Stimulated activated naive CD4-positive, alpha-beta T cell treated with Interleukin-2 at 50 U/mL for 16 hours (primary cell): ENCODE measurements at regions not wholly inside any gene's neighbourhood (a gene's known extent, or its start where the extent isn't known, plus 50 kb on each side); places are given as distances from the start of the nearest gene placed in this dataset.
"Not testable (repeated sequence)": the region's sequence is repeated elsewhere in the genome, so short reads cannot be mapped to it uniquely, and the experiment has no call there.

Source experiments
- DNase-seq: peaks from one replicate; lab custom pipeline; 2025; lab: John Stamatoyannopoulos, UW

DNA sequence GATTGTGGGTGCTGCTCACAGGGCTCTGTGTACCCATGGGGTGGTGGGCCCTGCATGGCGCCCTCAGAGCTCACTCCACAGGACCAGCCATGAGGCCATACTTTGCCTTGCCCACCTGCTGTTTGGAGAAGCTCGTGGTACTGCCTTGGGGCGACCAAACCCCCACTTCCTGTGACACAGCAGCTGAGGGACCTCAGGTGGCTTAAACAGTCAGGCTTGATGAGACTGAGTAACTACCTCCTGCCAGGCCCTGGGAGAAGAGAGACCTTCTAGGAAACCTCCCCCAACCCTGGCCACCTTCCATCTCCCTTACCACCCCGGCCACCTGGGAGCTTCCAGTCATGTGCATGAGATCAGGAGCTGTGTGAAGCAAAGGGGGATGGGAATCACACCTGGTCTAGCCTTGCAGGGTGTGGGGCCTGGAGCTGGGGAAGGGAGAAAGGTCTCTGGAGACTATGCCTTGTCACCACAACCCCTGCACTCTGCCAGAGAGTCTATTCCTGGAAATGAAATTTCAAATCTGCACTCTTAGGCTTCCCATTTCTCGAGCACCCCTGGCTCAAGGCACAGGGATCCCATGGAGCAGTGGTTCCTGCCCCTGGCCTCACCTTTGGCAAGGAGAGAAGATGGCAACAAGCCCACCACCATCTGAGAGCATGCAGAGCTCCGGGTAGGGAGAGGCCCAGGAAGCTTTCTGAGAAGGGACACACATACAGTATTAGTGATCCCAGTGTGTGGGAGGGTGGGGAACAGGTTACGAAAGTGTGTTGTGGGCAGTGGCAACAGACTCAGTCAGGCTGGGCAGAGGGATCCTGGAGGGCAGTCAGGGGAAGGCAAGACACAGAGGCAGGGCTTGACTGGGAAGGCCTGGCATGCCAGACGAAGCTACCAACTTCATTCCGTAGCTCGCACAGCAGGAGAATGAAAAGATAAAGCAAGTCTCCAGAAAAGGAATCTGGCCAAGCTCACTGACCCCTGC, 125.0 kb downstream of the URI1 start:
- no peak for DNase-seq

DNA sequence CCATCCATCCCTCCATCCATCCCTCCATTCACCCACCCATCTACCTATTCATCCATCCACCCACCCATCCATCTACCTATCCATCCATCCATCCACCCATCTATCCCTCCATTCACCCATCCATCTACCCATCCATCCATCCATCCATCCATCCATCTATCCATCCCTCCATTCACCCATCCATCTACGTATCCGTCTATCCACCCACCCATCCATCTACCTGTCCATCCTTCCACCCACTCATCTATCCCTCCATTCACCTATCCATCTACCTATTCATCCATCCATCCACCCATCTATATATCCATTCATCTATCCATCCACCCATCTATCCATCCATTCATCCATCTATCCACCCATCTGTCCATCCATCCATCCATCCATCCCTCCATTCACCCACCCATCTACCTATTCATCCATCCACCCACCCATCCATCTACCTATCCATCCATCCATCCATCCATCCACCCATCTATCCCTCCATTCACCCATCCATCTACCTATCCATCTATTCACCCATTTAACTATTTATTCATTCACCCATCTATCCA, 126.0 kb downstream of the URI1 start:
- not testable (repeated sequence) for DNase-seq

DNA sequence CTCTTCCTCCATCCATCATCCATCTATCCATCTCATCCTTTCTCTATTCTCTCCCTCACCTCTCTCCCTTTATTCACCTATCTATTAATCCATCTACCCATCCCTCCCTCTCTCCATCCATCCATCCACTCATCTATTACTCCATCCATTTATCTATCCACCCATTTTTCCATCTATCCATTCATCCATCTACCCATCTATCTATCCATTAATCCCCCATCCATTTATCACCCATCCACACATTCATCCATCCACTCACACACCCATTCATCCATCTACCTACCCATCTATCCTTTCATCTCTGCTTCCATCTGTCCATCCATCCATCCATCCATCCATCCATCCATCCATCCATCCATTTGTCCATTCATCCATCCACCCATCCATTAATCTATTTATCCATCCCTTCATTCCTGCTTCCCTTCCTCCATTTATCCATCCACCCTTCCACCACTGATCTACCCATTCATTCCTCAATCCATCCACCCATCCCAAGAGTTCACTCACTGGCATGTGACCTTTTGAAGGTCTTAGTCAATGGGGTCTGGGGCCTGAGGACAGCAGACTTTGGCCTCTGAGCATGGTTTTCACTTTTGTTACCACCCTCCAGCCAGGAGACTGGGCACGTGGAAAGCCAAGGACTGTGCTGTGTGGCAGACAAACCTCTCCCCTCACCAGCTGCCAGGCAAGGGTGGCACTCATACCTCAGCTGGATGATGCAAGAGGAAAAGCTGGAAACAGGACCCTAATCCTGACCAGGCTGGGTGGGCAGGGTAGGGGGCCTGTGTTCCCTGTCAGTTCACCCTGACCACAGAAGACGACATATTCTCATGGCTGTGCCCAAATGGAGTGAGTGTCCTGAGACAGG, 126.7 kb downstream of the URI1 start:
- DNase-seq: no peak

DNA sequence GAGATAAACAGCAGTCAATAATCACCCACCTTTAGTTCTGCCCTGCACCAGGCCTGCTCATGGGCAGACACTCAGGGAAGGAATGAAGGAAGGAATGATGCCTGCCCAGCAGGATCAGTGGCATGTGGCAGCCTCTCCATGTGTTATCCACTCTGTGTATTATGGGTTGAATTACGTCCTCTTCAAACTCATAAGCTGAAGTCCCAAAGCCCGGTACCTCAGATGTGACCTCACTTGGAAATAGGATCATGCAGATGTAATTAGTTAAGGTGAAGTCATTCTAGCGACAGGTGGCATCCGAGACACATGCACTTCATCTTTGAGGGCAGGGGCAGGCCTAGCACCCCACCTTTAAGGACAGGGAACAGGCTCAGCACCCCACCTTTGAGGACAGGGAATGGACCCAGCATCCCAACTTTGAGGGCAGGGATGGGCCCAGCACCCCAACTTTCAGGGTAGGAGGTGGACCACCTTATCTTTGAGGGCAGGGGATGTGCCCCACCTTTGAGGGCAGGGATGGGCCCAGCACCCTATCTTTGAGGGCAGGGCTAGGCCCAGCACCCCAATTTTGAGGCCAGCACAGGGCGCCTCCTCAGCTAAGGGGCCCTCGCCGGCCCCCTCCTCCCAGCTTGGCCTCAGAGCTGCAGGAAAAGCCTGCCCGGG, 127.6 kb downstream of the URI1 start:
- no peak for DNase-seq

DNA sequence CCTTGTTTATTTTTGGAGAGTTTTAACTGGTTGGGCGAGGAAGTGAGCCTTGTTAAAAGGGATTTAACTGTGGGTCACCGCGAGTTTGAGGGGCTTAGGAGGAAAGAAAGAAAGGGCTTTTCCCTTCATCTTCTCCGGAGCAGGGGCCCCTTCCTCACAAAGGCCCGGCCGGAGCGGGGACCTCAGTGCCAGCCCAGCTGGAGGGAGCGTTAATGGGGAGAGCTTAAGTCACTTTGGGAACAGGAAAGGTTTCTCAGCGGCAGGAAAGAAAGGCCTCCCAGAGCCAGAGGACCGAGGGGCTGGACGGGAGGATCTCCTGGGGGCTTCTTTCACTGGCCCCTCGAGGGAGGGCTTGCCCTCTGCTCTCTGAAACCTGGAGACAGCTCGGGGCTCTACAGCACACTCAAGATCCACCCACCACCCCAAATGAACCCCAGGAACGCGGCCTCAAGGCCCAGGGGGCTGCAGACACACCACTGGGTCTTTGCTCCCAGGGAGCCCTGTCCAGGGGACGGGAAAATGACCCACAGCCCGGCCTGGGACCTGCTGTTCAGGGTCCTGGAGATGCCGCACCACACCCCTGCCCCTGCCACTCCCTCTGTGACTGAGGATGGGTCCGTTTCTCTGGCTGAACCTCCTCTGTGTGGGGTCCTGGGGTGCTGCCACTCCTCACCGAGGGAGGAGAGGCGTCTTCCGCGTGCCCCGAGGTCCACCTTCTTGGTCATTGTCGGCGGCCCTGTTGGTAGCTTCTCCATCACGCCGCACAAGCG, 128.3 kb downstream of the URI1 start:
- no peak for DNase-seq

DNA sequence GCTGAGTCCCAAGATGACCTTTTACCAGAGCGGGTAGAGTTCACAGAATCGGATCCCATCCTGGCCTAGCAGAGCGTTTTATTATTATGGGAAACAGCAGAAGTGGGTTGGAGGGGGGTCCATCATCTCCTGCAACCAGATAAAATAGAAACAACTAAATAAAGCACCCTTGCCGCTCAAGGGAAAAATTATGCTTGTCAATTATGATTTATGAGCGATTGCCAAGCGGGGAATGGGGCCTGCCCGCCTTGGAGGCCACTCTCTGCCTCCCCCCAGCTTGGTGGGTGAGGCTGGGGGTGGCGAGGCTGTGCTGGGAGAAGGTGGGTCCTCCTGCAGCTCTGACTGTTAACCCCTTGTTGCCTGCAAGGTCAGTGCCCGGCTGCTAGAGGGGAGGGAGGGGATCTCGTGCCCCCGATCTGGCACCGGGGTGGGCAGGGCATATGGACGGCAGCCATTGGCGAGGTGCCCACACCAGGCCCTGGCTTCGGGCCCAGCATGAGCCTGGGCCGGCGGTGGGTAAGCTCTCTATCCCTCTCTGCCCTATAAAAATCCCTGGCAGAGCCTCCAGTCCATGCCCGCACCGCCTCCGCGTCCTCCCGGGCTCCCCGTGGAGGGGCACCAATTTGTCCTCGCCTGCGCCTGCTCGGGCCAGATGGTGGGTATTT, 129.1 kb downstream of the URI1 start:
- no peak for DNase-seq

DNA sequence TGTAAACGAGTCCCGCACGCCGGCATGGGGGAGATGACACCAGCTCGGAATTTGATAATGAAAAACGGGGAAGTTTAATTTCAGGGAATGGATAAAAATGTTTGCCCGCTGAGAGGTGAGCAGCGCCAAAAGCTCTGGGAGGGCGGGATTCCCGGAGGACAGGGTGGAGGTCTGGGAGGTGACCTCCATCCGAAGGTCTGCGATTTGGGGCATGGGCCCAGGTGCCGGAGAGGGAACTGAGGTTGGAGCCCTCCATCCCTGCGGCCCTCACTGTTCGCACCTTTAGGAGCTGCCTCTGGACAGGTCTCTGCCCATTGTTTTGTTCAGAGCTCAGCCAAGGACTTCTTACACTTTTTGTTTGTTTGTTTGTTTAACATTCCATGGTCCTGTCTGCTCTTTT, 129.8 kb downstream of the URI1 start:
- DNase-seq: no peak

DNA sequence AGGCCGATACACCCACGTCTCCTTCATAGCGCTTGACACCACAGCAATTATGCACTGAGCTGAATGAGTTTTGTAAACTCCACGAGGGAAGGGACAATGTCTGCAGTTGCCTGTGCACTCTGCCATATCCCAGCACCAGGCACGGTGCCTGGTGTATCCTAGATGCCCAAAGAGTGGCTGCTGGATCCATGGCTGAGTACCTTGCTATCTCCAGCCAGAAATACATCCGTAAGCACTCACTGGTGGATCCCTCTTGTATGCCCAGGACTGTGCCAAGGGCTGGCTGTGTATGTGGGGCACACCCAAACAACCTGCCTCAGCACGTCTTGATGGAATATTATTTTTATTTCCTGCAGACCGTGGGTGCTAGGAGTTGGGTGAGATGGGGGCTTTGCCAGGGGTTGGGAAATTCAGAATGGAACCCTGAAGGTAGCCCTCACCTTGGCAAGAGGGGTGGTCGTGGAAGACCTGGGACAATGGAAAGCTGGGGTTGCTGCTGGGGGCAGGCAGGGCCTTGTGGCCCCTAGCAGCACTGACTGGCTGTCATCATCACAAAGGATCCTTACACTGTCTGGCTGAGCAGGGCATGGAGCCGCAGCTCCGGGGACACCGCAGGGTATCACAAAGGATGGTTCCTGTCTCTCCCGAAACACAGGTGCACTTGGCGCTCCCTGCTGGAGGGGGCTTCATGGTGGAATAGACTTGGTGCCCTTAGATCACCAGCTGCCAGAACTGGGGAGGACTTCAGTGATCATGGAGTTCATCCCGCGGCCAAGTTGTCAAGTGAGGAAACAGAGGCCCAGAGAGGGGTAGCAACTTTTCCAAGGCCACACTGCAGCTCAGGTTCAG, 131.3 kb downstream of the URI1 start:
- DNase-seq: no peak

DNA sequence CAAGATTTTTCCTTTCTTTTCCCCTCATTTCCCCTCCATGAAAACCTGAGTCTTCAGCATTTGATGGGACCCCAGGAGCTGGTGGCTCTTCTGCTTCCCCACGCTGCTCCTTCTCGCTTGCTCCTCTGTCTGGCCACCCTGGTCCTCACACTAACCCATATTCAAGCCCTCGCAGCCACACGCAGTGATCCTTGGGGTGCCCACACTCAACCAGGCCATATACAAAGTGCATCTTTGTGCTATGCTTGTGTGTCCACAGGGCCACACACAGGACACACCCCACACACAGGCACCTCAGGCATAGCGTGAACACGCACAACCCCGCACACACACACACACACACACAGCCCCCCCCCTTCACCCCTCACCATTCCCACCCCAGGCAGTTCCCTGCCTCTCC, 132.1 kb downstream of the URI1 start:
- no peak for DNase-seq

DNA sequence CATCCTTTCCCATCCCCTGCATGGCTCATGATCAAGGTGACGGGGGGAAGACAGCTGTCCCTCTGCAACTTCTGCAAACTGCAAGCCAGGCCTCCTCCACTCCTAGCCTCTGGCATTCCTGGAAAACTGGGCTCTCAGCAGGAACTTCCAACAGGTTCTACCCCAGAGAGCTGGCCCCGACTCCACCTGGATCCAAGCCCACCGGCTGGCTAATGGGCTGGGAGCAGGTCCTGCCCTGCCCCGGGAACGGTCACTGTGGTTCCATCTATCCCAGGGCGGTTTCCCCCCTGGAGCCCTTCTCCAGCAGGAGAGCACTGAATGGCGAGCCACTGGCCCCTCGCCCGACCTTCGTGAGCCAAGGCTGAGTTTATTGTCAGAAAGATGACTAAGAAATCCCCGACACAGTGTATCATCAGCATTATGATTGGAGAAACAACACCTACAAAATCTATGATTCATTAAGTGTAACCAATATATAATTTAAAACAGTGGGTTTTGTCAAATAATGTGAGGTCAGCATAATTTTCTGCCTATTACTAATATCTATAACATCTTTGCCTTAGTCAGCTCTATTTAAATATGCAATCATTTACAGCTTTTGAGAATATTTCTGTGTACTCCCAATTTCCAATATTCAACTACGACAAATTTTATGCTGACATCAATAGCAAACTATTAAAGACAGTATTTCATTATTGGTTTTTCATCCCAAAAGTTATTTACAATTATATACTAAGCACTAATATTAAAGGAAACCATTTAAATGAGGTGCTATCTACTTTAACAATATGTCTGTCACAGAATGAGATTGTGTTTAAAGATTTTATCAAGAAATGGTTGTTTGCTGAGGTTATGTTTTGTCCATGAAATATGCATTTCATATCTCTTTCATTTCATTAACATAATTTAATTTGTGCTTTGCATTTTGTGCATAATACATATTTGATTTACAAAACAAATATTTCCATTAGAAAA, 133.0 kb downstream of the URI1 start:
- no peak for DNase-seq

DNA sequence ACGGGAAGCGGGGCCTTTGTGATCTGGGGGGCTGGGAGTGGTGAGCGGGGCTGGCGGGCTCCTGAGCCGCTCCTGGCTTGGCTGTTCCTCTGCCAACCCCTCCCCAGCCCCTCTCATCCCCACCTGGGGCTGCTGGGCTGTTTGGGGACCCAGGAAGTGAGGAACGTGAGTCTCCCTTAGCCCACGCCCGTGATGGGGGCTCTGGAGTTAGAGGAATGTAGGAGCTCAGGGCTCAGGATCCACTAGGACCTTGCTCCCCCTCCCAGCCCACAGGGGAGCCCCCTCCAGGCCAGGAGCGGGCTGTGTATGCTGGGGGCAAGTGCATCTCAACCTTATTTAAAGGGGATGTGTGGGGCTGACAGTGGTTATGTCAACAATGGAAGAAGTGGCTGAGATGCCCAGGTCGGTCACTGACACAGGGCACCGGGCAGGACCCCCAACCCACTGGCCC, 134.1 kb downstream of the URI1 start:
- DNase-seq: no peak

DNA sequence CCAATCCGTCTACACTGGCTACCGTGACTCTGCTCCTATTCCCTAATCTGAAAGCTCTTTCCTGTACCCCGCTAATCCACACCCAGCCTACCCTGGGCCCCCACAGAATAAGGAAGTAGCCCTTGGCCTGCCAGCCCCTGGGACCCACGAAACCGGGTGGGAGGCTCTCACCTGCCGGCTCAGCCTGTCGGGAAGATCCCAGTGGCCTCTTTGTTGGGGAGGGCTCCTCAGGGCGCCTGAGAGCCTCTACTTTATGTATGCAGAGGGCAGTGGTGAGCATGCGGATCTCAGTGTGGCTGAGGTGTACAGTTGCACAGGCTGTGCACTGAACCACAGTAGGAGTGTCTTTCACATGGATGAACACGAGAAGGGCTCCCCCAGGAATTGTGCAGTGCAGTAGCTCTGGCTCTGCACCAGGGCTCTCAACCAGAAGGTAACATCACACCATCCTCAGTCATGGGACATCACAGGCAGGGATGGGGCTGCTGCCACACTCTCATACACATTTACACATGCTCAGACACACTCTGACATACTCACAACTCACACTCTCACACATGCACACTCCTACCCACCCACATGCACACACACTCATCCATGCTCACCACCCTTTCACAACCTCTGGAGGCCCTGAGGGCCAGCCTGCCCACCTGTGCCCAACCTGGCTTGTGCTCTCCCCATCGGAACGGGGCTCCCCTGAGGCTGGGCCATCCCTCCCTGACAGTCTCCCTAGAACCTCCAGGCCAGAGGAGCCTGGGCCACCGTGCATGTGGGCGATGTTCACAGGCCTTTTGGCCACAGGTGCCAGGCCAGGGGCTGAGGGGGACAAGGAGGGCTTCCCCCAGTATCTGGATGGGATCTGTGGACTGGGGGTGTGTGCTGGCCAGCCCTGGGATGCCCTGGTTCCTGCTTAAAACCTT, 135.0 kb downstream of the URI1 start:
- DNase-seq: no peak

DNA sequence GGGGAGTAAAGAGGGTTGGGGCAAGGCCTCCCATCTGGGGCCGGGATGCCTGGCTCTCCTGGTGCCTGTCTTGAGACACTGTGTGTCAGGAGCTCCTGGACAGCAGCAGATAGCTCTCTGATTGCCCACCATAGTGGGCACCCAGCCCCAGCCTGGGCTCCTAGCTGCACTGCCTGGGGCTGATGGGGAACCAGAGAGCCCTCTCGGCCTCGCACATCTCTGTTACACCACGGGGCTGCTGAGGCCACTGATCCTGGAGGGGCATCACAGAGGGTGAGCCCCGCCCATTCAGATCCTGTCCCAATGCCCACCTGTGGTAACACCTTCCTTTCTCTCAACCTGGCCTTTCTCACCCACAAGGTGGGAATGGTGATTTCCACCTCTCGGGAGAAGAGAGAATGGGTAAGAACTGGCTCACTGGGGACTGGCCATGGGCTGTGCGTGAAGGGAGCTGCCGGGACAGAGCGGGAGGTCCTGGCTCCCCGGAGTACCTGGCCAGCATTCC, 135.9 kb downstream of the URI1 start:
- DNase-seq: no peak

DNA sequence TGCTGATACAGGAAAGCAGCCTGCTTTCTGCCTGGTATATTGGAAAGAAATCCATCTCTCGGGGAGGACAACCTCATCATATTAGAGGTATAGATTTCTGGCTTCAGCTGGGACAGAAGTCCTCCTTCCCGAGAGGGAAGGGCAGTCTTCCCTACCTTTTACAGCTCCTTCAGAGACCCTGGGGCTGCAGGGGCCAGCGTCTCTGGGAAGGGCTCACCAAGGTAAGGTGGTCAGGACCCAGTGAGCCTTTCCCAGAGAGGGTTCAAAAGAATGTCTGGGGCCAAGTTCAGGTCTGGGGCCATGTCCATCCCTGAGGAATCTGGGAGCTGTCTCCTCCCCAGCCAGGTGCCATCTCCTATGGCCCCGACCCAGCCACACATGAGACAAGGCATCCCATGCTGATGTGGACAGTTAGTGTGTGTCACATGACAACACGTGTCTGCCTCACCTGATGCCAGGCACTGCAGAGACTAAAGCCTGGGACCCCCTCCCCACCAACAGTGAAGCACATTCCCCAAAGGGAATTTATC, 136.4 kb downstream of the URI1 start:
- no peak for DNase-seq

DNA sequence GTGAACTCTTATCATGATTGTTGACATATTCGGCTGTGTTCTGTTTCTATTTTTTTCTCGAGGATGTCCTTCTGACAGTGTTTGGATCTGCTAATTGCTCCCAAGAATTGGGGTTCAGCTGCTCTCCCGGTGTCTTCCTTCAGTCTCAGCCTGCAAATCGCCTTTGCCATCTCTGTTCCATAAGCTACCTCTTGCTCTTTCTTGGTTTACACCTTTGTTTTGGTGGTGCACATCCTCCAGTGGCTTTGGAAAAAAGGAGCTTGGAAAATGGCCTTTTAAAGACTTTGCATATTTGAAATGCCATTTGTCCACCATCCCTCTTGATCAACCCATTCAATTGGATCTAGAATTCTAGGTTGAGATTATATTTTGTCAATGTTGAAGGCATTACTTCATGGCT, 137.2 kb downstream of the URI1 start:
- no peak for DNase-seq

DNA sequence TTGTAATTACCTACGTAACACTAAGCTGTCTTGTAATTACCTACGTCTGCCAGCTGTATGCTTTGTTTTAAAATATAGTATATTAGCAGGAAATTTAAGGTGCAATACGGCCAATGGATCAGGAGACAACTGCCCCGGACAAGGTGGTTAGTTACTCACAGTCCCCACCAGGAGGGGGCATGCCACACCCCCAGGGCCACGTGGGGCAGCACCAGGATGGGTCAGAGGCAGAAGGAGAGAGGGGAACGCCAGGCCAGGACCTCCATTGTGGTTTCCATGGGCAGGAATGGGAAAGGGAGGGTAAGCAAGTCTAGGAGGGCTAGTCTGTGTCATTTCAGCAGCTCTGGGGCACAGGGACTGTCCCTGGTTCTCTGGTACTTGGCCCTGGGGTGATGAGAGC, 140.1 kb downstream of the URI1 start:
- no peak for DNase-seq

DNA sequence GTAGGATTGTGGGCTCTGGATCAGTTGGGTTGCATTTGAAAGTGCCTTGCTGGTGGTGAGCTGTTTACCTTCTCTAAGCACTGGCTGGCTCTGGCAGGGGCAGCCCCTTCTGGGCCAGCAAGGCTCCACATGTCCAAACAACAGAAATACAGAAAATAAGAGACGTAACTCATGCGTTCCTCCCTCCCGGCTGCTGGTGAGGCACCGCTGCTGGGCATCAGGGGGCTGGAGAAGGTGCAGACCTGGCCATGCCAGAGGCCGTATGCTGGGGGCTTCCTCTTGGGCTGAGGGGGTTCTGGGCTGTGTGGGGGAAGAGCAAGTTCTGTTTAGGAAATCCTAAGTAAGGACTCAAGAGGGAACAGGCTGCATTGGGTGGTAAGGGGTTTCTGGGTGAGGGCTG, 140.6 kb downstream of the URI1 start:
- DNase-seq: no peak
